ENCODE measurements at regions not wholly inside any gene's neighbourhood (a gene's known extent, or its start where the extent isn't known, plus 50 kb on each side); places are given as distances from the start of the nearest gene placed in this dataset.

- TF ChIP-seq CTCF (IDR thresholded peaks at IDR 0.05; ENCODE audit: insufficient read depth, low read length, poor library complexity, severe bottlenecking) (no peak), EZH2phosphoT487 (conservative IDR thresholded peaks at IDR 0.05; ENCODE audit: low read length) (no peak)
Measured at GRCh38 chr3:23086831-23087230, 116.3 kb upstream of the UBE2E2 start.
